Upper lobe of left lung (tissue), 4 donors: ENCODE measurements at regions not wholly inside any gene's neighbourhood (a gene's known extent, or its start where the extent isn't known, plus 50 kb on each side); places are given as distances from the start of the nearest gene placed in this dataset.

Source experiments
- CTCF ChIP-seq, 6 experiments: fragments of 450-650 bp in 4 of 6; fragments of 200-600 bp in 2 of 6; sonication (generic) in 2 of 6; IDR thresholded peaks; one replicate each; pipeline ENCODE4 v1.5.1; 2016 to 2019; ENCODE audit warnings: antibody characterized with exemption in 6 of 6
- POLR2AphosphoS5 ChIP-seq, 2 donors: sonication (generic); formaldehyde crosslinking; IDR thresholded peaks; one replicate each; pipeline ENCODE4 v1.5.1; 2017; ENCODE audit warnings: antibody characterized with exemption in 2 of 2

DNA sequence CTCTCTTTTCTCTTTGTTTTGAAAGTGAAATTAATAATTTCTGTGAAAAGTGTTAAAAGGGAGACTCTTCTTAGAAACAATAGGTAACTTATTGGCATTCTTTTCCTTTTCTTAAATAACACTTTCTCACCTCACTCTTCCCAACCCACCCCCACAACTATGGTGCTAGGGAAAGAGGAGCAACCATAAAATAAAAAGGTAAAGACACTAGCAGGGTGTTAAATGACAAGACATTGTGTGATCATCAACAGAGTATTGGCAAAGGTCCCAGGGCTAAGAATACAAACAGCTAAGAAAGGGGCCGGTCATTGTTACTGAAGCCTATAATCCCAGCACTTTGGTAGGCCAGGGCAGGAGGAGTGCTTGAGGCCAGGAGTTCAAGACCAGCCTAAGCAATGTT lies 183.7 kb downstream of the NEBL start:
- TF ChIP-seq CTCF (IDR thresholded peaks at IDR 0.05) (no peak), POLR2AphosphoS5 (IDR thresholded peaks at IDR 0.05) (no peak)
